HEK293T (cell line): ENCODE measurements at regions not wholly inside any gene's neighbourhood (a gene's known extent, or its start where the extent isn't known, plus 50 kb on each side); places are given as distances from the start of the nearest gene placed in this dataset.

Source experiments
- ARNT ChIP-seq: fragments of 450-650 bp; IDR thresholded peaks from 2 replicates; pipeline ENCODE4 v1.6.1; 2017; ENCODE audit warnings: mild to moderate bottlenecking
- BHLHE40 ChIP-seq: fragments of 450-650 bp; IDR thresholded peaks from 2 replicates; pipeline ENCODE4 v1.6.1; 2016; ENCODE audit warnings: mild to moderate bottlenecking, moderate library complexity, borderline replicate concordance
- SUZ12 ChIP-seq: fragments of 450-650 bp; IDR thresholded peaks from 2 replicates; pipeline ENCODE4 v1.6.1; 2016; ENCODE audit warnings: mild to moderate bottlenecking

DNA sequence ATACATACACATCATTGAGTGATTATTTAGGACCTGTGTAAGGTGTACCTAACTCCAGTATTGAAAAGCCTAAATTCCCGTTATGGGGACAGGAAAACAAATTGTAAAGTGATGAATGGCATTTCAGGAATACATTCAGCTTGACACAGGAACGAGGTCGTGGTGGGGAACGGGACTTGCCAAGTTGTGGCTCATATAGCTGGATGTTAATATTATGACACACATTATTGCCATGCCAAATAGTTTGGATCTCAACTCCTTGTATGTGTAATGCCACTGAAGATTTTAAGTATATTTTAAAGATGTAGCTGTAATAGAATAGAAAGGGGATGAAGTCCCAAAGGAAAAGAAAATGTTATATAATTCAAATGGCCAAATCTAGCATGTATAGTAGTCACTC is 227.2 kb upstream of the GOLIM4 start:
- TF ChIP-seq SUZ12, result no peak
- no peak for TF ChIP-seq BHLHE40
- no peak for TF ChIP-seq ARNT
